Stimulated activated CD4-positive, alpha-beta T cell treated with anti-CD3 and anti-CD28 coated beads, TNF-alpha, amount 100 ng/mL, for 1 hour (primary cell): ENCODE measurements at regions not wholly inside any gene's neighbourhood (a gene's known extent, or its start where the extent isn't known, plus 50 kb on each side); places are given as distances from the start of the nearest gene placed in this dataset.

Experiments
- DNase-seq, 3 donors: peaks; one replicate each; pipeline ENCODE4 v3.0.0-alpha.2; 2020; ENCODE audit warnings: low read depth in 3 of 3, low spot score in 1 of 3

- DNase-seq: no peak
These were observed 74.6 kb upstream of the SPATA12 start for GRCh38 chr3:56985878-56986277.

- DNase-seq: no peak
These were observed 75.0 kb upstream of the SPATA12 start for GRCh38 chr3:56985460-56985859.

- DNase-seq: no peak
These were observed 77.0 kb upstream of the SPATA12 start for GRCh38 chr3:56983427-56983826.

GRCh38 chr3:56981445-56982230 is 78.8 kb upstream of the SPATA12 start:
- no peak for DNase-seq

GRCh38 chr3:56980798-56981390 is 79.6 kb upstream of the SPATA12 start:
- peak in 1 of 3 donors; percentile 8 for DNase-seq

- no peak for DNase-seq
These were observed 80.2 kb upstream of the SPATA12 start for GRCh38 chr3:56980243-56980642.

- DNase-seq: no peak
These were observed 80.7 kb upstream of the SPATA12 start for GRCh38 chr3:56979791-56980190.

GRCh38 chr3:56977561-56977889 is 82.9 kb upstream of the SPATA12 start:
- DNase-seq: no peak

- no peak for DNase-seq
These were observed 83.6 kb upstream of the SPATA12 start for GRCh38 chr3:56976651-56977560.

- no peak for DNase-seq
These were observed 84.9 kb upstream of the SPATA12 start for GRCh38 chr3:56975567-56975966.

- no peak for DNase-seq
These were observed 86.1 kb upstream of the SPATA12 start for GRCh38 chr3:56974247-56974930.

GRCh38 chr3:56971816-56972215 is 88.6 kb upstream of the SPATA12 start:
- no peak for DNase-seq

- DNase-seq: no peak
These were observed 89.2 kb upstream of the SPATA12 start for GRCh38 chr3:56971261-56971660.

GRCh38 chr3:56970461-56970879 is 90.0 kb upstream of the SPATA12 start:
- DNase-seq: no peak

GRCh38 chr3:56969851-56970250 is 90.6 kb upstream of the SPATA12 start:
- DNase-seq: no peak

- DNase-seq: no peak
These were observed 94.0 kb upstream of the SPATA12 start for GRCh38 chr3:56966509-56966908.

GRCh38 chr3:56966104-56966503 is 94.4 kb upstream of the SPATA12 start:
- no peak for DNase-seq

- no peak for DNase-seq
These were observed 97.5 kb upstream of the SPATA12 start for GRCh38 chr3:56962922-56963321.

GRCh38 chr3:56962206-56962605 is 98.3 kb upstream of the SPATA12 start:
- no peak for DNase-seq

- DNase-seq: no peak
These were observed 100.1 kb upstream of the SPATA12 start for GRCh38 chr3:56960234-56960917.

- DNase-seq: no peak
These were observed 101.6 kb upstream of the SPATA12 start for GRCh38 chr3:56958879-56959278.
